OCI-LY1 (cell line): ENCODE measurements at regions not wholly inside any gene's neighbourhood (a gene's known extent, or its start where the extent isn't known, plus 50 kb on each side); places are given as distances from the start of the nearest gene placed in this dataset.

ENCODE experiments used
- H2AFZ ChIP-seq: fragments of 200-600 bp; sonication (generic), shearing (Covaris generic); 2 replicates; pipeline ENCODE4 v1.6.0; 2014; ENCODE audit warnings: antibody characterized with exemption, mild to moderate bottlenecking, low read length
- H3F3A ChIP-seq: fragments of 200-600 bp; sonication (generic), shearing (Covaris generic); 2 replicates; pipeline ENCODE4 v1.6.0; 2014; ENCODE audit warnings: mild to moderate bottlenecking, antibody characterized with exemption, low read length, moderate library complexity; ENCODE audit not compliant: insufficient read depth
- H3K27ac ChIP-seq: fragments of 200-600 bp; sonication (generic); 2 replicates; pipeline ENCODE4 v1.5.1; 2014; ENCODE audit warnings: low read length, mixed run types, mild to moderate bottlenecking, low read depth; ENCODE audit not compliant: poor library complexity, severe bottlenecking
- H3K27me3 ChIP-seq: fragments of 200-600 bp; sonication (generic); 2 replicates; pipeline ENCODE4 v1.6.0; 2014; ENCODE audit warnings: antibody characterized with exemption, mild to moderate bottlenecking, low read length, moderate library complexity; ENCODE audit not compliant: insufficient read depth
- H3K36me3 ChIP-seq: fragments of 200-600 bp; sonication (generic); 2 replicates; pipeline ENCODE4 v1.6.1; 2014; ENCODE audit warnings: mild to moderate bottlenecking, antibody characterized with exemption, low read length, moderate library complexity, mixed read lengths; ENCODE audit not compliant: insufficient read depth
- H3K4me1 ChIP-seq: fragments of 200-600 bp; sonication (generic); 2 replicates; pipeline ENCODE4 v1.5.1; 2014; ENCODE audit warnings: mild to moderate bottlenecking, low read length, moderate library complexity; ENCODE audit not compliant: insufficient read depth, severe bottlenecking
- H3K4me2 ChIP-seq: fragments of 200-600 bp; sonication (generic), shearing (Covaris generic); 2 replicates; pipeline ENCODE4 v1.6.1; 2014; ENCODE audit warnings: low read length
- H3K4me3 ChIP-seq: fragments of 200-600 bp; sonication (generic); 2 replicates; pipeline ENCODE4 v1.5.1; 2014; ENCODE audit warnings: low read length, low read depth, mild to moderate bottlenecking, mixed read lengths; ENCODE audit not compliant: poor library complexity, severe bottlenecking
- H3K79me2 ChIP-seq: fragments of 200-600 bp; shearing (Covaris generic); 2 replicates; pipeline ENCODE4 v1.6.1; 2016; ENCODE audit warnings: mixed run types, low read length, mixed read lengths; ENCODE audit not compliant: insufficient read depth
- H3K9ac ChIP-seq: fragments of 200-600 bp; sonication (generic), shearing (Covaris generic); 2 replicates; pipeline ENCODE4 v1.6.1; 2014; ENCODE audit warnings: mild to moderate bottlenecking, low read length, mixed read lengths
- H3K9me2 ChIP-seq: fragments of 200-600 bp; sonication (generic), shearing (Covaris generic); 2 replicates; pipeline ENCODE4 v1.6.1; 2014; ENCODE audit warnings: low read depth, mild to moderate bottlenecking, low read length, mixed read lengths
- H3K9me3 ChIP-seq: fragments of 200-600 bp; shearing (Covaris generic); 2 replicates; pipeline ENCODE4 v1.6.1; 2014; ENCODE audit warnings: low read length, mixed read lengths
- H4K20me1 ChIP-seq: fragments of 200-600 bp; sonication (generic), shearing (Covaris generic); 2 replicates; pipeline ENCODE4 v1.6.0; 2016; ENCODE audit warnings: mild to moderate bottlenecking, low read length; ENCODE audit not compliant: insufficient read depth
- EZH2 ChIP-seq: fragments of 200-600 bp; sonication (generic), shearing (Covaris generic); IDR thresholded peaks from 2 replicates; pipeline ENCODE4 v1.8.0; 2017; ENCODE audit warnings: borderline replicate concordance, mixed run types, mild to moderate bottlenecking, antibody characterized with exemption, low read length, moderate library complexity, mixed read lengths
- TF ChIP-seq, protein P1 (sequence below): fragments of 200-600 bp; sonication (generic), shearing (Covaris generic); IDR thresholded peaks from 2 replicates; pipeline ENCODE4 v1.5.1; 2017; ENCODE audit warnings: mild to moderate bottlenecking, antibody characterized with exemption, low read length, moderate library complexity, mixed read lengths

DNA sequence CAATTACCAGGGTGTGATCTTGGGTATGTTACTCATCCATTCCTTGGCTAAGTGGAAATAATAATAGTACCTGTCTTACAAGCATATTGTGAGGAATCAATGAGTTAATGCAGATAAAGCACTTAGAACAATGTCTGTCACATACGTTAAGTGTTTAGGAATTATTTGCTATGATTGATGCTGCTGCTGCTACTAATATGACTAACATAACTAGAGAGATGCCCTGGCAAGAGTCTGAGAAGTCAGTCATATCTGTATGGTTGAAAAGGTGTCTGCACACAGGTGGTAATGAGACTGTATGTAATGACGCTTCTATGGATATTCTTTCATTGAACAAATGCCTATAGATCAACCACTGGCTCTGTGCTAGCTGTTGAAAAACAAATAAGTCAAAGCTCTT, 100.1 kb upstream of the PCGF5 start:
- H3K4me2 ChIP-seq, result no peak overlapping the region
- no peak overlapping the region for H3K9ac ChIP-seq
- no peaks in the 10 kb centered on the region for H3K4me1 ChIP-seq
- no peaks in the 10 kb centered on the region for H3K79me2 ChIP-seq
- no peaks in the 10 kb centered on the region for H3F3A ChIP-seq
- H3K36me3 ChIP-seq, result no peaks in the 10 kb centered on the region
- H3K9me2 ChIP-seq, result no peaks in the 10 kb centered on the region
- H4K20me1 ChIP-seq, result no peaks in the 10 kb centered on the region
- no peak overlapping the region for H2AFZ ChIP-seq
- H3K27me3 ChIP-seq, result no peaks in the 10 kb centered on the region
- TF ChIP-seq EZH2, result no peak
- TF ChIP-seq, protein P1, sequence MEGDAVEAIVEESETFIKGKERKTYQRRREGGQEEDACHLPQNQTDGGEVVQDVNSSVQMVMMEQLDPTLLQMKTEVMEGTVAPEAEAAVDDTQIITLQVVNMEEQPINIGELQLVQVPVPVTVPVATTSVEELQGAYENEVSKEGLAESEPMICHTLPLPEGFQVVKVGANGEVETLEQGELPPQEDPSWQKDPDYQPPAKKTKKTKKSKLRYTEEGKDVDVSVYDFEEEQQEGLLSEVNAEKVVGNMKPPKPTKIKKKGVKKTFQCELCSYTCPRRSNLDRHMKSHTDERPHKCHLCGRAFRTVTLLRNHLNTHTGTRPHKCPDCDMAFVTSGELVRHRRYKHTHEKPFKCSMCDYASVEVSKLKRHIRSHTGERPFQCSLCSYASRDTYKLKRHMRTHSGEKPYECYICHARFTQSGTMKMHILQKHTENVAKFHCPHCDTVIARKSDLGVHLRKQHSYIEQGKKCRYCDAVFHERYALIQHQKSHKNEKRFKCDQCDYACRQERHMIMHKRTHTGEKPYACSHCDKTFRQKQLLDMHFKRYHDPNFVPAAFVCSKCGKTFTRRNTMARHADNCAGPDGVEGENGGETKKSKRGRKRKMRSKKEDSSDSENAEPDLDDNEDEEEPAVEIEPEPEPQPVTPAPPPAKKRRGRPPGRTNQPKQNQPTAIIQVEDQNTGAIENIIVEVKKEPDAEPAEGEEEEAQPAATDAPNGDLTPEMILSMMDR, result no peak
- H3K4me3 ChIP-seq, result no peak overlapping the region
- no peaks in the 10 kb centered on the region for H3K9me3 ChIP-seq
- H3K27ac ChIP-seq, result no peak overlapping the region

DNA sequence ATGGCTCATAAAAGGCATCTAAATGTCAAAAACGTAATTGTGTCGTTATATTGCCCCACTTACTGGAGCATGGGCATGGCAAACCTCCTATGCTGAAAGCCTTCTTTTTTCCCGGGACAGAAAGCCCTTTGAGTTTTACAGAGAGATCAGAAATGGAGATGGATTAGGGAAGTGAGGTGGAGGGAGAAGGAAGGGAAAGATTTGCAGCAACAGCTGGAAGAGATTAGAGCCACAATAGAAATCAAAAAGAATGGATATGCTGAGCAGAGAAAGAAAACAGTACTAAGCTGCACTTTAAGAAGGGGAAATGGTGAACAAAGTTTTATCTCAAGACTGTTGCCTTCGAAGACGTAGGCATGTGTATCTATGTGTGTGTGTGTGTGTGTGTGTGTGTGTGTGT, 97.2 kb upstream of the PCGF5 start:
- no peaks in the 10 kb centered on the region for H4K20me1 ChIP-seq

DNA sequence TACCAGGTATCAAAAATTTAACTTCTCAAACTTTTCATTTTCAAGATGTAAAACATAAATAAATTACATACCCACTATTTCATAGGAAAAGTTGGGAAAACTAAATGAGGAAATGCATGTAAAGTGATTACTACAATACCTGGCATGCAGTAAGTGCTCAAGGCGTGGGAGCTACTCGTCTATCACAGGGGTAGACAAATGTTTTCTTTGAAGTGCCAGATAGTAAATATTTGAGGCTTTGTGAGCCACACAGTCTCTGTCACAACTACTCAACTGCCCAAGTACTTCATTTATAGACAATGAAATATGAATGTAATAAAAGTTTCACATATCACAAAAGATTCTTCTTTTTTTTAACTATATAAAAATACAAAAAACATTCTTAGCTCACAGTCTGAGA, 96.4 kb upstream of the PCGF5 start:
- no peak overlapping the region for H3K9ac ChIP-seq
- no peak overlapping the region for H3K4me3 ChIP-seq
- no peaks in the 10 kb centered on the region for H3K27me3 ChIP-seq
- no peak for TF ChIP-seq EZH2
- TF ChIP-seq, protein P1, result no peak
- no peak overlapping the region for H3K27ac ChIP-seq
- no peak overlapping the region for H3K4me2 ChIP-seq
- H2AFZ ChIP-seq, result no peak overlapping the region
- no peaks in the 10 kb centered on the region for H3K79me2 ChIP-seq
- no peaks in the 10 kb centered on the region for H3K9me3 ChIP-seq
- H3K9me2 ChIP-seq, result no peaks in the 10 kb centered on the region
- H3F3A ChIP-seq, result no peaks in the 10 kb centered on the region
- H3K4me1 ChIP-seq, result no peaks in the 10 kb centered on the region
- H4K20me1 ChIP-seq, result no peaks in the 10 kb centered on the region
- H3K36me3 ChIP-seq, result no peaks in the 10 kb centered on the region

More for the DNA sequence above, 97.2 kb upstream of the PCGF5 start:
- Histone ChIP-seq H3K27ac (no peak overlapping the region), H3K9me2 (no peaks in the 10 kb centered on the region), H2AFZ (no peak overlapping the region), H3K79me2 (no peaks in the 10 kb centered on the region), H3K4me2 (no peak overlapping the region), H3K4me1 (no peaks in the 10 kb centered on the region), H3F3A (no peaks in the 10 kb centered on the region), H3K9me3 (no peaks in the 10 kb centered on the region), H3K36me3 (no peaks in the 10 kb centered on the region), H3K27me3 (no peaks in the 10 kb centered on the region), H3K9ac (no peak overlapping the region), H3K4me3 (no peak overlapping the region)
- TF ChIP-seq, protein P1, result no peak
- no peak for TF ChIP-seq EZH2
